Gastroesophageal sphincter (tissue), 3 donors: ENCODE measurements at regions not wholly inside any gene's neighbourhood (a gene's known extent, or its start where the extent isn't known, plus 50 kb on each side); places are given as distances from the start of the nearest gene placed in this dataset.

Experiments
- EP300 ChIP-seq: sonication (generic); formaldehyde crosslinking; IDR thresholded peaks from one replicate; pipeline ENCODE4 v1.6.1; 2017; ENCODE audit warnings: antibody characterized with exemption, mild to moderate bottlenecking
- POLR2A ChIP-seq, 2 donors: fragments of 450-650 bp; IDR thresholded peaks; one replicate each; pipeline ENCODE4 v1.6.1; 2017; ENCODE audit warnings: antibody characterized with exemption in 2 of 2, mild to moderate bottlenecking in 2 of 2, moderate library complexity in 1 of 2
- POLR2AphosphoS5 ChIP-seq: sonication (generic); formaldehyde crosslinking; IDR thresholded peaks from one replicate; pipeline ENCODE4 v1.6.1; 2017; ENCODE audit warnings: antibody characterized with exemption
- TF ChIP-seq, protein P1 (sequence below), 4 experiments: fragments of 200-600 bp in 2 of 4; fragments of 450-650 bp in 2 of 4; sonication (generic) in 1 of 4; IDR thresholded peaks; one replicate each; pipeline ENCODE4 v1.5.1; 2017 to 2019; ENCODE audit warnings: antibody characterized with exemption in 4 of 4, mild to moderate bottlenecking in 2 of 4, moderate library complexity in 2 of 4

DNA sequence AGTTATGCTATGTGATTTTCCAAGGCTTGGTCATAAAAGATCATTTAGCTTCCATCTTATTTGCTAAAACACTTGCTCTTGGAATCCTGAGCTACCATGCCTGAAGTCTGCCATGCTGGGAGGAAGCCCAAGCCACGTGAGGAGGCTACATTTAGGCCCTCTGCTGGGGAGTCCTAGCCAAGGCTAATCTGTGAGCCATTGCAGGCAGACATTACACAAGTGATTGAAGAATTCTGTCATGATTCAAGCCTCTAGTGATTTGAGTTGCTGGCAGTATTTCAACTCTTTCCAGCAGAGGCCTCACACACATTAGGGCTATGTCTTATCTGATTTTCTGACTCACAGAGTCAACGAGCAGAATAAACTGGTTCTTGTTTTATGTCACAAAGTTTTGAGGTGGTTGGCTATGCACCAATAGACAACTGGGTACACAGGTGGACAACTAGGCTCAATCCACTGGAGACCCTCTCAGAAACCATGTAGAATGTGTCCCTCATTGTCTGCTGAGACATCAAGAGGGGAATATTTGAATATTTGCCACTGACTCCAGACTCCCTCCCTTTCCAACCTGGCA lies 227.2 kb upstream of the SULF2 start:
- TF ChIP-seq, protein P1, sequence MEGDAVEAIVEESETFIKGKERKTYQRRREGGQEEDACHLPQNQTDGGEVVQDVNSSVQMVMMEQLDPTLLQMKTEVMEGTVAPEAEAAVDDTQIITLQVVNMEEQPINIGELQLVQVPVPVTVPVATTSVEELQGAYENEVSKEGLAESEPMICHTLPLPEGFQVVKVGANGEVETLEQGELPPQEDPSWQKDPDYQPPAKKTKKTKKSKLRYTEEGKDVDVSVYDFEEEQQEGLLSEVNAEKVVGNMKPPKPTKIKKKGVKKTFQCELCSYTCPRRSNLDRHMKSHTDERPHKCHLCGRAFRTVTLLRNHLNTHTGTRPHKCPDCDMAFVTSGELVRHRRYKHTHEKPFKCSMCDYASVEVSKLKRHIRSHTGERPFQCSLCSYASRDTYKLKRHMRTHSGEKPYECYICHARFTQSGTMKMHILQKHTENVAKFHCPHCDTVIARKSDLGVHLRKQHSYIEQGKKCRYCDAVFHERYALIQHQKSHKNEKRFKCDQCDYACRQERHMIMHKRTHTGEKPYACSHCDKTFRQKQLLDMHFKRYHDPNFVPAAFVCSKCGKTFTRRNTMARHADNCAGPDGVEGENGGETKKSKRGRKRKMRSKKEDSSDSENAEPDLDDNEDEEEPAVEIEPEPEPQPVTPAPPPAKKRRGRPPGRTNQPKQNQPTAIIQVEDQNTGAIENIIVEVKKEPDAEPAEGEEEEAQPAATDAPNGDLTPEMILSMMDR (IDR thresholded peaks at IDR 0.05): no peak
- no peak for TF ChIP-seq POLR2A (IDR thresholded peaks at IDR 0.05)
- no peak for TF ChIP-seq POLR2AphosphoS5
- TF ChIP-seq EP300: no peak
